ENCODE measurements at regions not wholly inside any gene's neighbourhood (a gene's known extent, or its start where the extent isn't known, plus 50 kb on each side); places are given as distances from the start of the nearest gene placed in this dataset.

GRCh38 chr2:134128746-134129145 is 125.1 kb upstream of the MGAT5 start:
- no peak for FAIRE-seq
- no peak for DNase-seq (ENCODE audit: low spot score in 2 of 2)

GRCh38 chr2:134129900-134130537 is 123.9 kb upstream of the MGAT5 start:
- FAIRE-seq (no peak), DNase-seq (ENCODE audit: low spot score in 2 of 2) (no peak)

- no peak for DNase-seq (ENCODE audit: low spot score in 2 of 2)
- no peak for FAIRE-seq
Observed at GRCh38 chr2:134131681-134132489, 122.0 kb upstream of the MGAT5 start.

GRCh38 chr2:134132490-134132857 is 121.4 kb upstream of the MGAT5 start:
- no peak for FAIRE-seq
- no peak for DNase-seq (ENCODE audit: low spot score in 2 of 2)

- DNase-seq (ENCODE audit: low spot score in 2 of 2) (no peak), FAIRE-seq (no peak)
Observed at GRCh38 chr2:134133622-134134312, 120.1 kb upstream of the MGAT5 start.

GRCh38 chr2:134134313-134134706 is 119.6 kb upstream of the MGAT5 start:
- DNase-seq (ENCODE audit: low spot score in 2 of 2) (no peak), FAIRE-seq (no peak)

- no peak for FAIRE-seq
- no peak for DNase-seq (ENCODE audit: low spot score in 2 of 2)
Observed at GRCh38 chr2:134134827-134135226, 119.0 kb upstream of the MGAT5 start.

- DNase-seq (ENCODE audit: low spot score in 2 of 2) (no peak), FAIRE-seq (no peak)
Observed at GRCh38 chr2:134135793-134136192, 118.1 kb upstream of the MGAT5 start.

GRCh38 chr2:134136731-134137130 is 117.1 kb upstream of the MGAT5 start:
- no peak for FAIRE-seq

GRCh38 chr2:134137182-134137611 is 116.7 kb upstream of the MGAT5 start:
- no peak for FAIRE-seq

More at GRCh38 chr2:134136731-134137130, 117.1 kb upstream of the MGAT5 start:
- no peak for DNase-seq (ENCODE audit: low spot score in 2 of 2)

GRCh38 chr2:134138115-134138514 is 115.8 kb upstream of the MGAT5 start:
- FAIRE-seq (no peak), DNase-seq (ENCODE audit: low spot score in 2 of 2) (no peak)

More at GRCh38 chr2:134137182-134137611, 116.7 kb upstream of the MGAT5 start:
- DNase-seq (ENCODE audit: low spot score in 2 of 2), result no peak

GRCh38 chr2:134139611-134140010 is 114.3 kb upstream of the MGAT5 start:
- FAIRE-seq (no peak), DNase-seq (ENCODE audit: low spot score in 2 of 2) (no peak)

GRCh38 chr2:134140251-134140661 is 113.6 kb upstream of the MGAT5 start:
- DNase-seq (ENCODE audit: low spot score in 2 of 2), result no peak
- no peak for FAIRE-seq

- FAIRE-seq (no peak), DNase-seq (ENCODE audit: low spot score in 2 of 2) (no peak)
Observed at GRCh38 chr2:134141598-134142340, 112.1 kb upstream of the MGAT5 start.

- no peak for FAIRE-seq
- DNase-seq (ENCODE audit: low spot score in 2 of 2), result no peak
Observed at GRCh38 chr2:134142341-134142738, 111.5 kb upstream of the MGAT5 start.

- DNase-seq (ENCODE audit: low spot score in 2 of 2), result no peak
Observed at GRCh38 chr2:134142903-134143302, 111.0 kb upstream of the MGAT5 start.

GRCh38 chr2:134143568-134143967 is 110.3 kb upstream of the MGAT5 start:
- FAIRE-seq (no peak), DNase-seq (ENCODE audit: low spot score in 2 of 2) (no peak)

More at GRCh38 chr2:134142903-134143302, 111.0 kb upstream of the MGAT5 start:
- no peak for FAIRE-seq

GRCh38 chr2:134144081-134144596 is 109.7 kb upstream of the MGAT5 start:
- DNase-seq (ENCODE audit: low spot score in 2 of 2) (no peak), FAIRE-seq (no peak)

- DNase-seq (ENCODE audit: low spot score in 2 of 2) (no peak), FAIRE-seq (no peak)
Observed at GRCh38 chr2:134144651-134145050, 109.2 kb upstream of the MGAT5 start.

- FAIRE-seq (no peak), DNase-seq (ENCODE audit: low spot score in 2 of 2) (no peak)
Observed at GRCh38 chr2:134145519-134145918, 108.4 kb upstream of the MGAT5 start.

Data from frontal cortex (tissue), 3 donors.